Motor neuron (in vitro differentiated cells): ENCODE measurements at regions not wholly inside any gene's neighbourhood (a gene's known extent, or its start where the extent isn't known, plus 50 kb on each side); places are given as distances from the start of the nearest gene placed in this dataset.

Source experiments
- ATAC-seq, 8 experiments: fragments of 200-7000 bp; cut with Tn5 transposase; replicated peaks in 6 of 8; 2 replicates each; pipeline ENCODE4 v1.8.0; 2021; ENCODE audit warnings: mild to moderate bottlenecking in 8 of 8, moderate library complexity in 8 of 8
- H3K27ac ChIP-seq, 2 donors: fragments of 250-450 bp; sonication (Bioruptor Pico); 2 replicates each; pipeline ENCODE4 v1.9.0; 2021; ENCODE audit warnings: antibody characterized with exemption in 2 of 2, mild to moderate bottlenecking in 2 of 2, moderate library complexity in 1 of 2
- H3K4me1 ChIP-seq, 2 donors: fragments of 250-450 bp; sonication (Bioruptor Pico); replicated peaks in 1 of 2; 2 replicates each; pipeline ENCODE4 v1.6.1; 2021; ENCODE audit warnings: antibody characterized with exemption in 2 of 2, mild to moderate bottlenecking in 2 of 2, moderate library complexity in 1 of 2
- H3K4me3 ChIP-seq, 5 donors: fragments of 250-450 bp; sonication (Bioruptor Pico); 2 replicates each; pipeline ENCODE4 v1.9.0; 2021; ENCODE audit warnings: antibody characterized with exemption in 5 of 5, mild to moderate bottlenecking in 5 of 5, moderate library complexity in 4 of 5
- WGBS, 10 experiments: fragments of 450-650 bp; shearing (Covaris generic); methylation state at CpG; one replicate each; pipeline ENCODE4 v1.0.0; 2022; 5-methylcytosine and 5-hydroxymethylcytosine counted together
- in situ Hi-C, 9 experiments: fragments of 400-800 bp; cut with MboI; loops; one replicate each; pipeline ENCODE4 v1.15.0; 2021; ENCODE audit warnings: low sequenced_read_pairs in 9 of 9, low pct_unique_long_range_greater_than_20kb in 2 of 9; ENCODE audit not compliant: unreplicated experiment in 9 of 9

- Histone ChIP-seq H3K27ac (no peak overlapping the region), H3K4me3 (no peak overlapping the region), H3K4me1 (no peaks in the 10 kb centered on the region)
- WGBS, 10 experiments = 0 to 92% (median 62%) methylated on average over 1 of the region's 1 CpG; no CpG with 5 or more reads in 1 of the 10 experiments
- ATAC-seq = no peak
- in situ Hi-C loops = no loop called here
Observed at GRCh38 chr4:130416228-130416627, 1320.3 kb downstream of the C4orf33 start.

GRCh38 chr4:130419211-130419975 is 1323.4 kb downstream of the C4orf33 start:
- Histone ChIP-seq H3K4me3 (no peak overlapping the region), H3K27ac (no peak overlapping the region), H3K4me1 (no peaks in the 10 kb centered on the region)
- WGBS, 10 experiments = 0 to 100% (median 61%) methylated on average over 1 to 4 of the region's 4 CpGs
- in situ Hi-C loops = no loop called here
- no peak for ATAC-seq

- Histone ChIP-seq H3K4me1 (no peaks in the 10 kb centered on the region), H3K27ac (no peak overlapping the region), H3K4me3 (no peak overlapping the region)
- in situ Hi-C loops = no loop called here
- no peak for ATAC-seq
Observed at GRCh38 chr4:130422261-130422660, 1326.3 kb downstream of the C4orf33 start.

GRCh38 chr4:130424211-130424610 is 1328.3 kb downstream of the C4orf33 start:
- in situ Hi-C loops = no loop called here
- no peaks in the 10 kb centered on the region for H3K4me1 ChIP-seq
- no peak overlapping the region for H3K4me3 ChIP-seq
- WGBS, 10 experiments = 0 to 100% (median 73%) methylated on average over 1 to 3 of the region's 3 CpGs
- no peak overlapping the region for H3K27ac ChIP-seq
- no peak for ATAC-seq

GRCh38 chr4:130432289-130432688 is 1336.3 kb downstream of the C4orf33 start:
- in situ Hi-C loops = no loop called here
- no peak for ATAC-seq
- WGBS, 10 experiments = 17 to 100% (median 87%) methylated on average over 1 to 5 of the region's 5 CpGs
- Histone ChIP-seq H3K4me1 (no peaks in the 10 kb centered on the region), H3K4me3 (no peak overlapping the region), H3K27ac (no peak overlapping the region)

- Histone ChIP-seq H3K4me1 (peaks cover 0 to 2% of the 10 kb centered on the region in 2 donors), H3K4me3 (no peak overlapping the region), H3K27ac (no peak overlapping the region)
- peak in 2 of 8 experiments; percentile 58 to 63 for ATAC-seq
- in situ Hi-C loops = no loop called here
Observed at GRCh38 chr4:130449741-130450140, 1353.8 kb downstream of the C4orf33 start.

- 0 to 100% (median 80%) methylated on average over 1 to 2 of the region's 2 CpGs; no CpG with 5 or more reads in 1 of the 10 experiments for WGBS, 10 experiments
- H3K27ac ChIP-seq = no peak overlapping the region
- ATAC-seq = no peak
- in situ Hi-C loops = no loop called here
- H3K4me3 ChIP-seq = no peak overlapping the region
- peaks cover 0 to 11% of the 10 kb centered on the region in 2 donors for H3K4me1 ChIP-seq
Observed at GRCh38 chr4:130468340-130468739, 1372.4 kb downstream of the C4orf33 start.

- ATAC-seq = no peak
- Histone ChIP-seq H3K27ac (no peak overlapping the region), H3K4me1 (no peaks in the 10 kb centered on the region), H3K4me3 (no peak overlapping the region)
- in situ Hi-C loops = no loop called here
- 0 to 100% (median 78%) methylated on average over 1 to 3 of the region's 3 CpGs; no CpG with 5 or more reads in 5 of the 10 experiments for WGBS, 10 experiments
Observed at GRCh38 chr4:130478406-130478805, 1382.5 kb downstream of the C4orf33 start.

- in situ Hi-C loops = no loop called here
- H3K4me1 ChIP-seq = no peaks in the 10 kb centered on the region
- no peak overlapping the region for H3K27ac ChIP-seq
- WGBS, 10 experiments = 0 to 100% (median 86%) methylated on average over 1 of the region's 1 CpG; no CpG with 5 or more reads in 1 of the 10 experiments
- no peak overlapping the region for H3K4me3 ChIP-seq
- peak in 1 of 8 experiments; percentile 25 for ATAC-seq
Observed at GRCh38 chr4:130479020-130479419, 1383.1 kb downstream of the C4orf33 start.

GRCh38 chr4:130479674-130480073 is 1383.7 kb downstream of the C4orf33 start:
- Histone ChIP-seq H3K27ac (no peak overlapping the region), H3K4me1 (no peaks in the 10 kb centered on the region), H3K4me3 (no peak overlapping the region)
- no peak for ATAC-seq
- 0 to 96% (median 81%) methylated on average over 1 to 2 of the region's 2 CpGs; no CpG with 5 or more reads in 1 of the 10 experiments for WGBS, 10 experiments
- in situ Hi-C loops = no loop called here

- H3K4me1 ChIP-seq = no peaks in the 10 kb centered on the region
- no peak overlapping the region for H3K4me3 ChIP-seq
- no peak overlapping the region for H3K27ac ChIP-seq
- ATAC-seq = no peak
- 0 to 100% (median 67%) methylated on average over 1 to 5 of the region's 5 CpGs; no CpG with 5 or more reads in 1 of the 10 experiments for WGBS, 10 experiments
- in situ Hi-C loops = no loop called here
Observed at GRCh38 chr4:130484826-130485225, 1388.9 kb downstream of the C4orf33 start.

GRCh38 chr4:130485371-130485770 is 1389.4 kb downstream of the C4orf33 start:
- 10 to 90% (median 67%) methylated on average over 1 to 3 of the region's 3 CpGs; no CpG with 5 or more reads in 1 of the 10 experiments for WGBS, 10 experiments
- H3K4me3 ChIP-seq = no peak overlapping the region

GRCh38 chr4:130486186-130486585 is 1390.2 kb downstream of the C4orf33 start:
- ATAC-seq = no peak
- Histone ChIP-seq H3K4me1 (no peaks in the 10 kb centered on the region), H3K27ac (no peak overlapping the region), H3K4me3 (no peak overlapping the region)
- in situ Hi-C loops = no loop called here

More at GRCh38 chr4:130485371-130485770, 1389.4 kb downstream of the C4orf33 start:
- no peaks in the 10 kb centered on the region for H3K4me1 ChIP-seq
- ATAC-seq = no peak
- in situ Hi-C loops = no loop called here
- H3K27ac ChIP-seq = no peak overlapping the region

GRCh38 chr4:130486841-130487240 is 1390.9 kb downstream of the C4orf33 start:
- Histone ChIP-seq H3K27ac (no peak overlapping the region), H3K4me1 (no peaks in the 10 kb centered on the region), H3K4me3 (no peak overlapping the region)
- in situ Hi-C loops = no loop called here
- ATAC-seq = no peak
